ENCODE measurements at regions not wholly inside any gene's neighbourhood (a gene's known extent, or its start where the extent isn't known, plus 50 kb on each side); places are given as distances from the start of the nearest gene placed in this dataset.

GRCh38 chr2:19195661-19196060 lies 162.8 kb downstream of the OSR1 start:
- TF ChIP-seq POLR2AphosphoS5 (IDR thresholded peaks at IDR 0.05; ENCODE audit: insufficient read depth in 1 of 2, low read depth in 1 of 2) (no peak), POLR2A (IDR thresholded peaks at IDR 0.05) (no peak)
- TF ChIP-seq, protein P1, sequence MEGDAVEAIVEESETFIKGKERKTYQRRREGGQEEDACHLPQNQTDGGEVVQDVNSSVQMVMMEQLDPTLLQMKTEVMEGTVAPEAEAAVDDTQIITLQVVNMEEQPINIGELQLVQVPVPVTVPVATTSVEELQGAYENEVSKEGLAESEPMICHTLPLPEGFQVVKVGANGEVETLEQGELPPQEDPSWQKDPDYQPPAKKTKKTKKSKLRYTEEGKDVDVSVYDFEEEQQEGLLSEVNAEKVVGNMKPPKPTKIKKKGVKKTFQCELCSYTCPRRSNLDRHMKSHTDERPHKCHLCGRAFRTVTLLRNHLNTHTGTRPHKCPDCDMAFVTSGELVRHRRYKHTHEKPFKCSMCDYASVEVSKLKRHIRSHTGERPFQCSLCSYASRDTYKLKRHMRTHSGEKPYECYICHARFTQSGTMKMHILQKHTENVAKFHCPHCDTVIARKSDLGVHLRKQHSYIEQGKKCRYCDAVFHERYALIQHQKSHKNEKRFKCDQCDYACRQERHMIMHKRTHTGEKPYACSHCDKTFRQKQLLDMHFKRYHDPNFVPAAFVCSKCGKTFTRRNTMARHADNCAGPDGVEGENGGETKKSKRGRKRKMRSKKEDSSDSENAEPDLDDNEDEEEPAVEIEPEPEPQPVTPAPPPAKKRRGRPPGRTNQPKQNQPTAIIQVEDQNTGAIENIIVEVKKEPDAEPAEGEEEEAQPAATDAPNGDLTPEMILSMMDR (IDR thresholded peaks at IDR 0.05): no peak

All from vagina (tissue), 2 donors.